Activated CD4-positive, alpha-beta T cell treated with anti-CD3 and anti-CD28 coated beads for 24 hours (primary cell): ENCODE measurements at regions not wholly inside any gene's neighbourhood (a gene's known extent, or its start where the extent isn't known, plus 50 kb on each side); places are given as distances from the start of the nearest gene placed in this dataset.

ENCODE experiments used
- DNase-seq, 2 donors: peaks; one replicate each; pipeline ENCODE4 v3.0.0-alpha.2; 2020; ENCODE audit warnings: low read depth in 2 of 2

DNA sequence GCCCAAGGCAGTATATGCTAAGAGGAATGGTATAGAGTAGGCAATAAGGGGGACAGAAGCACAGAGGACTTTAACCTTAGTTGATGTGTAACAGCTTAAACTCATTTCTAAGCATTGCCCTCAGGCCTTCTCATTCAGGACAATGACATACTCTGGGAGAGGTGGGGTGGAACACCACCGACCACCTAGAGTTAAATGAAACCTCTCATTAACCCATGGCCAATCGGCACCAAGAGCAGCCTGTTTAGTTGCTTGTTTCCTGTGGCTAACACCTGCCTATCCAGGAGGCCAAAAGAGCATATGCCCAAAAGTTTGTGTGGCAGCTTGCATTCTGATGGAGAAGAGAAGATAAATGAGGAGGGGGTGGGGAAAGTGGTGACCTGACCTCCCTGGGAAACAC lies 50.0 kb downstream of the PABIR2 start:
- no peak for DNase-seq

DNA sequence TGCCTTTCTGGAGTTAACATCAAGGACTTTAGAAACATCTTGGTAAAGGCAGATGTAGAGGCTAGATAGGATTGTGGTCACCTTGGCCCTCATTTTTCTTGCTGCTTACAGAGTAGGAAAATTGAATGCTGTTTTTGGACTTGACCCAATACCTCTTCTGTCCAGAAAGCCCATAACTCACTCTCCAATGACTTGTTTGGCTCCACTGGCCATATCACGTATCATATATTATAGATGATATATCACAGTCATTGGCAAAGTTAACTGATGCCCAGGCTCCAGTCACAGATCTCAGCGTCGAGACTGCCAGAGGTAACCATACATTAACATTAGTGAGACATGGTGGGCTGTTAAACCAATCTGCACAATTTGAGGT lies 50.6 kb downstream of the PABIR2 start:
- no peak for DNase-seq

DNA sequence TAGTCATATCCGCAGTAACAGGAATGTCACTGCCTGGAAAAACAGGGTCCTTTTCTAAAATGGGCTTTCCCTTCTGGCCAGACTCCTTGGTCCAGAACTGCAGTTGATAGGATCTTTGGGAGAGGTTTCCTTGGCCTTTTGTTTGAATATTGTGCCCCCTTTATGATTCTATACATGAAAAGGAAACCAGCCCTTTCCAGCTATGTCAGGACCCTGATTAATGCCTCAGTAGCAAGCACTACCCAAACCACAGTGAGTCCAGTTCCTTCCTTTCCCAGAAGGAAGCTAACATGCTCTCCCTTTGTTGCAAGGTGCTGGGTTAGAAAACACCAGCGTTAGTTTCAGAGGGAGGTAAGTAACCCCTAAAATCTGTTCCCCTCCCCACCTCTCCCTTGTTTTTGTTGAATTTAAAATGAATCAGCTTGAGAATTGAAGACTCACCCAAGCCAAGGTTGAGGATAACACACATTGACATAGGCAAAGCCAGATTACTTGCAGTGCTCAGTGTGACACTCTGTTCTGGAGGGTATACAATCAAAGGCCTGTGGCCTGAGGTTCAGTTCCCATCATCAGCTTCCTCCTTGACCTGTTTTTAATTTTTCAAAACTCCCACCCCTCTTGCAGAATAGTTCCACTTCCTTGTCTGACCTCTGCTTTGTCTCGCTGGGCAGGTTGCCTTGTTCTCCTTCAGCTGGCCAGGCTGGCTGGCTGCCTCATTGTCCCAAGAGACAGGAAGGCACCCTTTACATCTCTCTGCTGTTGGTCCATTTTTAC lies 51.2 kb downstream of the PABIR2 start:
- no peak for DNase-seq

DNA sequence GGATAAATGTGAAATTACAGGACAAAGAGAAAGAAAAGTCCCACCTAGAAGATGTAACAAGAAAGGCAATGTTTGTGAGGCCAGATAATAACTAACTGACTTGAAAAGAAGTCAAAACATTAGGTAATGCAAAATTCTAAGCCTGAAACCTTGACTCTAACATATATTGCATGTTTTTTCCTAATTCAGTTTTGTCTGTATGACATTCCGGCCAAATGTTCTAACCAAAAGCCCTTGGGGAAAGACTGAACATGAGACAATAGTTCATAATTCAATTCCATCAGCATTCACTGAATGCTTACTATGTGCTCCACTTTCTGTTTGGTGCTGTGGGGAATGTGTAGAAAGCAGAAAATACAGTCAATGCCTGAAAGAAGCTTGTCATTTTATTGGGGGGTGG lies 53.9 kb downstream of the PABIR2 start:
- no peak for DNase-seq

DNA sequence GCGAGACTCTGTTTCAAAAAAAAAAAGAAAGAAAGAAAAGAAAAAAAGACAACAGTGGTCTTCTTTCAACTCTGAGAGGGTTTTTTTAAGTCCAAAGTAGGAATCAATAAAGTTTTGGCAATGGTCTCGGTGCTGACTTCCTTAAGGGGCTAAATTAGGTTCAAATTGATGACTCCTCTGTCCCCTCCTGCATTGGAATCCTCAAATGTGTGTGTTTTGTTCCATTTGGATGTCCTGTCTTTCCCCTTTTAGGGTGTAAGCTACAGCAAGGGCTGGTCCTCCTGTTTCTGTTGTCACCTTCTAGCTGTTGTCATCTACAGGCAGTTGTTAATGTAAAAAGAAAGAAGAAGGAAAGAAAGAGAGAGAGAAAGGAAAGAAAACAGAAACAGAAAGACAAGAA lies 54.4 kb downstream of the PABIR2 start:
- no peak for DNase-seq

DNA sequence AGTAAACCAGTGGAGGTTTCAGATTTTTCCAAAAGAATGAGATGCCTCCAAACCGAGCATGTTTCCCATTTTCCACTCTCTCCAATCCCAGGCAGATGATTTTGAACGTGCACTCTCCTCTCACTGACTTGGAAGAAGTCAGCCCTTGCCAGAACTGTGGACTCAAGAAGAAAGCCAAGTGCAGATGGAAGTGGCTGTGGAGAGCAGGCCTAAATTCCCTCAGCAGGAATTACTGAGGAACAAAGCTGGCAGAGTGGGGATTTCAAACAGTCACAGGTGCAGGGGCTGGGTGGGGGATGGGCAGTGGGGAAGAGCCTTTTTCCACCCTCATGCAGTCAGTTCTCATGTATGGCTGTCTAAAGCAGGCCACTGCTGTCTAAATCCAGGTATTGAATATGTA lies 55.3 kb downstream of the PABIR2 start:
- no peak for DNase-seq

DNA sequence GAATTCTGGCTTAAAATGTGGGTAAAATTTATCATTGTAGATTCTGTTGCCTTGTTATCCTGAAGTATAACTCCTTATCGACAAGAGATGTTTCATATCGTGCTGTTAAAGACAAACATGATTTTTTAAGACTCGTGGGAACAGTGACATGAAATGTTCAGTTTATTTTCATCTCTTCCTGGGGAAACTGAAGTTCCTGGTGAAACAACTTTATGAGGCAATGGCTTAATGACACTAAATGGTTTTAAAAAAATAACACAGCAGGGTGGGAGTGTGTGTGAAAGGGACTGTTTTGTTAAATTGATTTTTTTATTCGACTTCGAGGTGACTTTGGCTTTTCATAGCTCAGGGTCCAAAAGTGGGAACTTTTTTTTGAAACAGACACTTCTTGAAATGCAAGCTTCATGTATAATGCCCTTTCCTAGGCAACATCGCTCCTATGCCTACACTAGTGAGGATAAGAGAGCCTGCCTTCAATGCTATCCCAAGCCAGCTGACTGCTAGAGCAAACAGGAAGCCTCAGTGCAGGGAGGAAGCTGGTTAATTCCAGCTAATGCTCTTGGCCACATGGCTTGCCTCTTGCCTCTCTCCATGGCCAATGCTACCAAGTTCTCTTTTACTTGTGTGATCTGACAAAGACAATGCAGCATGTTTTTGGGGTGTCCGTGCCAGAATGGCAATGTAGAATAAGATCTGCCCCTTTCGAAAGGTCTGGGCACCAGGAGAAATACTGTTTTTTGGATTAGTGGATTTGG lies 57.8 kb downstream of the PABIR2 start:
- no peak for DNase-seq

DNA sequence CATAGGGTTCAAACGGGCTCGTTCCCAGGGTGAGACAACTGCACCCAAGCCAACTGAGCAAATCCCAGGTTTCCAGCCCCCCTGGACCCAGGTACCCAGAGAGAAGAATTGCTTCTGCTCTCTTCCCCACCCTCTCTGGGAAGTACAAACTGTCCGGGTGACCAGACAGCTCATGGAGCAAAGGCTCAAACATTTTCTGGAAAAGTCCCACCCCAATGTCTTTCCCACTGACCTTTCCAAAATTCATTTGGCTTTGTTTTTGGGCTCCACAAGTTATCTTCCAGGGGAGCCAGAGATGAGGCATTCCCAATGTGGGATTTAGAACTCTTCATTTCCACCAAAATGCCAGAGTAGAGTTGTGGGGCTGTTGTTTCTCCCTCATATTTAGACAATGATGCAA lies 58.6 kb downstream of the PABIR2 start:
- DNase-seq = no peak

DNA sequence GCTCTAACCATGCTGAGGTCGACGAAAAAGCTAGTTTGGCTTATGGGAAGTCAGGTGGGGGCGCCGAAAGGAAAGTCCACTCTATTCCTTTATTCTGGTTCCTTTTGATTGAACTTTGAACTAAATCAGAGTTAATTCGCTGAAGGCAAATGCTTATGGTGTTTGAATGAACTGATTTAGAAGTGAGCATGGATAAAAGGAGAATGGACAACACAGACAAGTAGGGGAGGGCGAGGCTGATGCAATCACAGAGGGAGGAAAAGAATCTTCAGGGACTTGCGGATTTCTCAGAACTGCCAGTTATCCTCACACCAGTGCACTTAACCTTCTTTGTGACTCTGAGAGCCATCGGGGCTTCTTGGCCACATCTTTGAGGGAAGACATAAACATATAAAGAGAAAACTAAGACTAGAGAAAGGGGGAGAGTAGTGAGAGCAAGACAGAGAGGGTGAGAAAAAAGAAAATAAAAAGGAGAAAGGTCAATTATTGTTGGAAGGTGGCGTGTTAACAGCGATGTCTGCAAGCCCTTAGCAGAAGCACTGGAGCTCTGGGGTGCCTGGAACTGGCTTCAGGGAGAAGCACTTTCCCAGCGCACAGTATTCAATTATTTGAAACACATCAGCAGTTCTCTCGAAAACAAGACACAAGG lies 59.2 kb downstream of the PABIR2 start:
- no peak for DNase-seq

DNA sequence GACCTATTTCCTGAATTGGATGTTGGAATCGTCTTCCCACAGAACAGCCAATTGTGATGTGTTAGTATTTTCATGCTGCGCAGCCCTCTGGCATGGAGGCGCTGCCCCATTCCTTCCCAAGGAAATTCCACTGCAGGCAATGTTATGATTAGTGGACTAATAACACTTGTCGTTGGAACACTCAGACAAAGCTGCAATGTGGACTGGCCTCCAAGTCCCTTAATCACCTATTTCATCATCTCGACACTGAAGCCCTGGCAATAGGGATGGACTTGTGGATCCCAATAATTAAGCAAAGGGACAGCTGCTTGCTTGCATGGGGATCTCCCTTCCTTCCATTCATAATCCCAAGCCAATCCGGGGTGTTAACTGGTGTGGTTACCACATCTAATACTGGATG lies 59.9 kb downstream of the PABIR2 start:
- DNase-seq = no peak

DNA sequence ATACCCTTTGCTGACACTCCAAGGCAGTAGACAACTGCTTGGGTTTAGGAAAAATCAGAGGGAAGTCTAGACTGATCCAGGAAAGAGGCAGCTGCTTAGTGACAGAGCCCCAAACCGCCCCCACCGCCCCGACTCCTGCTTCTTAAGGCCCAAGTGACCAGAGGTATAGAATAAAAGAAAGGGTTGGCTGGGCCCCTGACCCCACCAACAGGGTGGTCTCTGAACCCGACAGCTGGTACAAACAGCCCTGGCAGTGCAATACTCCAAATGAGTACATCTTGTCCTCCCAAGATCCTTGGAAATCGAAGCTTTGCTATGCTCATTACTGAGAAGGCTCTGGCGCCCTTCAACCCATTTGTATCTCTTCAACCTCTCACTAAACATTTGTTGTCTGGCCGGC lies 60.6 kb downstream of the PABIR2 start:
- no peak for DNase-seq

DNA sequence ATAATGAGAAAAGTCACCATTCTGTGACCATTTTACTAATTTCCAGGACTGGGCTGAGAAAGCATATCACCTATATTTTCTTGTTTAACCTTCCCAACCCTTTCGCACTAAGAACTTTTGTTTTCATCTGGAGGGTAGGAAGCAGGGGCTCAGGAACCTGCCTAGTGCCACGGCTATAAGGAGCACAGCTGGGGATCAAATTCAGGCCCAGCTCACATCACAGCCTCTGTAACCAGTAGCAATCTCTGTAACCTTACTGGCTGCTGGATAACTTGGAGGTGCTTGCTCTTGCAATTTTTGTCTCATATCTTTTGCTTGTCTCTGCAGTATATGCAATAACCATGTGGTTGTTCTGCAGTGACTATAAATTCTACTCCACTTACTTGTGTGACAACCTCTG lies 62.0 kb downstream of the PABIR2 start:
- DNase-seq = no peak

DNA sequence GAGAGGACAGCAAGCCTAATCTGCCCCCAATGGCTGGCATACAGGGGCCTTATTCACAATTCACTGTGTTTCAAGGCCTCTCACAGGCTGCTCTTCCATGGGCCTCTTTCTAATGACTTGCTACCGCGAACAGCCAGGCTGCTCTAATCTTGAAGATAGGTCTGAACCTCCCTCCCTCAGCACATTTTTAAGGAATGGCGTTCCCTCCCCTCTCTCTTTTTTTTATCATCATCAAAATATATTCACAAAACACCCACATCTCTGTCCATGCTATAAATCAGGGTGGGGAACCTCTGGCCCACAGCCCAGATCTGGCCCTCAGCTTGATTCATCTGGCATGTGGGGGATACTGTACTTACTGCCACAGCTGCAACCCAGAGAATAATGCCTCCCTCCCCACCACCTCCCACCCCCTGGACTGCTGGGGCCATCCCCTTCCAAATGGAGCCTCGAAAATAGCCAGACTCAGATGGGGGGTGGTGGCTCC lies 62.5 kb downstream of the PABIR2 start:
- DNase-seq = no peak

DNA sequence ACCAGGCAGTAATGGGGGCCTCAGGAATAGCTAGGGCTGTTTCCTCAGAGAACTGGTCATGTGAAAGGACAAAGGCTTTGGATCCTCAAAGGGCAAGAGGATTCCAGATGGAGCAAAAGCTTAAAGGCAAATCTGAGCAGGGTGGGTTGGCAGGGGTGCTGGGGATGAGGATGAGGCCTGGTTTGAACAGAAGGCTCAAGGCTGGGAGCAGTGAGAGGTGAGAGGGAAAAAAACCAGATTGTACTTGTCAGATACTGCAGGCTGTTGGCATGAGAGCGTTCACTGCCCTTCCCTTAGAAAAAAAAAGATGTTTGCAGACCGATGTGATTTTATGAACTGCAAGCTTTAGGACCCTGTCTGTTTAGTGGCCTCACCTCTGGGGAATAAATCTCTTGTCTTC lies 63.4 kb downstream of the PABIR2 start:
- DNase-seq = no peak

DNA sequence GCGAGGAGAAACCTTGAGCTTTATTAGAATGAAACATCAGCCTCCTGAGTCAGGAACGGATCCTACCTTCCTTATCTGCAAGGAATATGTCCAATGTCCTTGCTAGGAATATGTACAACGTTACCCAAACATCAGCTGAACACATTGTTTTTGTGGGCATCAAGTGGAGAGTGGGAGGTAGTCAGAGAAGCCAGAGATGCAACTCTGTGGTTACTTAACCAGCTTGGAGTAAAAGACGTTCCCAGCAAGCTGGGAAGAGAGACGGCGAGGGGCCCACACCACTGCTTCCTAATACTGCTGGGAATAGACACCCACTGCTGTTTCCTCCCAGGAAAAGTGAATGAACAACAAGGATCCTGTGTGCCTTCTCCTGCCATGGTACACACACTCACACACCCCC lies 64.3 kb downstream of the PABIR2 start:
- DNase-seq = no peak

DNA sequence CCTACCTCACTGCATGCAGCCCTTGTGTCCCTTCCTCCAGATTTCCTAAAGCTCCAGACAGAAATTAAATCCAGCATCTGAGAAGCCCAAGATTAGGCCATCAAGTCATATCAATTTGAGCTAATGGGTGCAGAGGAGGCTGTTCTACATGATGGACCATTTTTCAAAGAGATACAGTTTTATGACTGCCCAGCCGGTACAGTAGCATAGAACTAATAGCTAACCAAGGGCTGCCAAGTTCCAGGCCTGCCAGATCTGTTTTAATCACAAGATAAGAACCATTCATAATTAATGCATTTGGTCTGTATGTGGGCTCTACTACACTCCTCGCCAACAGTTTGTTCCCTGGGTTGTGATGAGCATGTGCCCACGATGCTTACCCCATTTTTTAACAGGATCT lies 64.9 kb downstream of the PABIR2 start:
- DNase-seq = no peak

DNA sequence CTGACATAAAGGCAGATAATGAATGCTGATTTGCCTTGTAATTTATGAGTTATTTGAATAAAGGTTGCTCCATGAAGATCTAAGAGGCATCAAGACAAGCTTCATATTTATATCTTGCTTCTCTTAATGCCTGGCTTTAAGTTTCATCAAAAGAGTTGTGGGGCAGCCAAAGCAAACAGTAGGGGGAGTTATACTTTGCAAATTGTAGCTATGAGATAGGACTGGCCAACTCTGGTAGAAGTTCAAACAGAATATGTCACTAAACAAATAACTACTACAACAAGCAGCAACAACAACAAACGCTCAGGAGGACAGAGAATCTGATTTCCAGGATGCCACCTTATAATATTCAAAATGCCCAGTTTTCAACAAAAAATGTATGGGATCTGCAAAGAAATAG lies 69.1 kb upstream of the PLAC1 start:
- DNase-seq = no peak

DNA sequence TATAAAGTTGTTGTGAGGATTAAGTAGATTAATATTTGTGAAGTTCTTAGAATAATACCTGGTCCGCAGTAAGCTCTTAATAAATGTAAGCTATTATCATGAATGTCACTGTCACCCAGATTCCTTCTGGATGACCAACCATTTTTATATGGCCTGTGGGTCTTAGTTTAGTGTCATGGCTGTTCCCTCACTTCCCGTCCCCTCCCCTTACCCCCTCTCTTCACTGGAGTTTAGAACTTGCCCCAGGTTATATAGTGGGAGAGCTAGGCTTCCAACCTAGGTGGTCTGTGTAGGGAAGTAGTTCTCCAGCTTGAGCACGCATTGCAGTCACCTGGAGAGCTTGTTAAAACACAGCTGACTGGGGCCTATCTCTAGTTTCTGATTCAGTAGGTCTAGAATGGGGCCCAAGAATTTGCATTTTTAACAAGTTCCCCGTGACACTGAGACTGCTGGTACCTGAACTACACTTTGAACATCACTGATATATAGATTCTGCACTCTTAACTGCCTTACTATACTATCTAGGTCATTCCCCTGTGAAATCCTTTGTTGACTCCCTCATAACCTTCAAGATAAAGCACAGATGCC lies 66.9 kb upstream of the PLAC1 start:
- no peak for DNase-seq

DNA sequence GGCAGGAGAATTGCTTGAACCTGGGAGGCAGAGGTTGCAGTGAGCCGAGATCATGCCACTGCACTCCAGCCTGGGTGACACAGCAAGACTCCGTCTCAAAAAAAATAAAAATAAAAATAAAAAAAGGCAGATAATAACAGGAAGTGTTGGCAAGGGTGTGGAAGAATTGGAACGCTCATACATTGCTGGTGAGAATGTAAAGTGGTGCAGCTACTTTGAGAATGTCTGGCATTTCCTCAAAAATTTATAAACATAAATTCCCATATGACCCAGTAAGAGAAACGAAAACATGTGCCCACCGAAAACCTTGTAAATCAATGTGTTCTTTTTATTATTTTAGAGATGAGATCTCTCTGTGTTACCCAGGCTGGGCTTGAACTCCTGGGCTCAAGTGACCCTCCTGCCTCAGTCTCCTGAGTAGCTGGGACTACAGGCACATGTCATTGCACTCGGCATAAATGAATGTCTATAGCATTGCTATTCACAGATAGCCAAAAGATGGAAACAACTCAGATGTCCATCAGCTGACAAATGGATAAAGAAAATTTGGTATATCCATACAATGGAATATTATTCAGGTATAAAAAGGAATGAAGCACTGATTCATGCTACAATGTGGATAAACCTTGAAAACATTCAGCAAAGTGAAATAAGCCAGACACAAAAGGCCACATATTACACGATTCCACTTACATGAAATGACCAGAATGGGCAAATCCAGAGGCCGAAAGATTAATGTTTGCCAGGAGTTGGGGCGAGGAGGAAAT lies 63.7 kb upstream of the PLAC1 start:
- DNase-seq = no peak

DNA sequence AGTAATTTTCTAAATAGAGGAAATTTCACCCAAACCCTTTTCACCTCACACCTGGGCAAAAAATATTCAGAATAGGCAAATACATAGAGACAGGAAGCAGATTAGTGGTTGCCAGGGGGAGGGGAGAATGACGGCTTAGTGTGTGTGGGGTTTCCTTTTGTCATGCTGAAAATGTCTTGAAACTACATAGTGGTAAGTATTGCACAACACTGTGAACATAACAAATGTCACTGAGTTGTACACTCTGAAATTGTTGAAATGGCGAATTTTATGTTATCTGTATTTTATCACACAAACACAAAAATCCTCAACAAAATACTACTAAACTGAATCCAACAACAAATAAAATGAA lies 60.7 kb upstream of the PLAC1 start:
- peak in 1 of 2 donors; percentile 3 for DNase-seq

DNA sequence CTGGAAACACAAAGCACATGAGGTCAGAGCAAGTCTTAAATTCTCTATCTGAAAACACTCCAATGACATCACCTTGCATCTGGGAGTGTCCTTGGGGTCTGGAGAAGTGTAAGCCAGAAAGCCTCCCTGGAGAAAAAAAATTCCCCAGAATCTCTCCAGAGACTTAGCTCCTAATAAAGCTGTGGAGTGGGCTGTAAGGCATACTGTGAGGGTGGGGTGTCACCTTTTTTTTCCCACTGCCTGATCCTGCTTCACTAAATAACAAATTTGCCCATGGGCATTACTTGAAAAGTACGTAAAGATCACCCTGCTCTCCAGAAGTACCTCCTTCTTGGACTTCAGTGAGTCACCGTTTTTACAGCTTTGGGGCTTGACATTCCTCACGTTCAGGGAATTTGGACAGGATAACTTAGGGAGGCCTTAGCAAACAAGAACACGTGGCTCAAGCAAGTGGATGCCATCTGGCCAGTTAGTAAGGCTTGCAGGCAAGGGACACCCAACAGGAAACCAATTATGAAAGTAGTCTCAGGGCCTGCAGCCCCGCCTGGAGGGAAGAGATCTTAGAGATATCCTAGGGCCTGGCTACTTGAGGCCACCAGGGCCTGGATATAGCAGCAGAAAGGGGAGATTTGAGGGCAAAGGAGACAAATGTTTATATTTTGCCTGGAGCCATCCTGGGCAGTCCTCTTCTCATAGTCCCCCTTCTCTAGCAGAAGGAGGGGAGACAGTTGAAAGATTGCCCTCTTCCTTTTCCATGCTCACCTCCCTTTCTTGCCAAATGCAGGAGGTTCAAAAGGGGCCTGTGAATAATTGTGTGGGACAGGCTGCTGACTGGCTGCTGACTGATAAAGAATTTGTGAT lies 60.1 kb upstream of the PLAC1 start:
- no peak for DNase-seq
